ENCODE measurements at regions not wholly inside any gene's neighbourhood (a gene's known extent, or its start where the extent isn't known, plus 50 kb on each side); places are given as distances from the start of the nearest gene placed in this dataset.

- TF ChIP-seq EZH2 (IDR thresholded peaks at IDR 0.05) (no peak), POLR2AphosphoS5 (IDR thresholded peaks at IDR 0.05; ENCODE audit: borderline replicate concordance, low read depth, low read length) (no peak), FOXP2 (optimal IDR thresholded peaks at IDR 0.05; ENCODE audit: control extremely low read depth, extremely low read length, insufficient read depth) (no peak)
These were observed 555.2 kb upstream of the SETBP1 start for GRCh38 chr18:44125446-44125845.

Data from SK-N-MC (cell line).